GM19395 (cell line): ENCODE measurements at regions not wholly inside any gene's neighbourhood (a gene's known extent, or its start where the extent isn't known, plus 50 kb on each side); places are given as distances from the start of the nearest gene placed in this dataset.

ENCODE experiments used
- ATAC-seq: cut with Tn5 transposase; IDR thresholded peaks from one replicate; pipeline ENCODE4 v1.9.1; 2021; ENCODE audit warnings: mild to moderate bottlenecking, moderate library complexity; ENCODE audit not compliant: unreplicated experiment

GRCh38 chr20:43244647-43245046, 54.9 kb upstream of the PTPRT start:
- ATAC-seq: no peak

GRCh38 chr20:43243672-43244269, 54.1 kb upstream of the PTPRT start:
- no peak for ATAC-seq

GRCh38 chr20:43241057-43241702, 51.5 kb upstream of the PTPRT start:
- no peak for ATAC-seq
